Uterus (tissue), 2 donors: ENCODE measurements at regions not wholly inside any gene's neighbourhood (a gene's known extent, or its start where the extent isn't known, plus 50 kb on each side); places are given as distances from the start of the nearest gene placed in this dataset.

Source experiments
- CTCF ChIP-seq, 4 experiments: fragments of 200-600 bp in 2 of 4; fragments of 450-650 bp in 2 of 4; sonication (generic) in 2 of 4; IDR thresholded peaks; one replicate each; pipeline ENCODE4 v1.5.1; 2016 to 2019; ENCODE audit warnings: antibody characterized with exemption in 4 of 4, mild to moderate bottlenecking in 2 of 4, moderate library complexity in 1 of 4
- POLR2A ChIP-seq, 2 donors: fragments of 450-650 bp; IDR thresholded peaks; one replicate each; pipeline ENCODE4 v1.6.1; 2016; ENCODE audit warnings: antibody characterized with exemption in 2 of 2, mild to moderate bottlenecking in 1 of 2, moderate library complexity in 1 of 2

GRCh38 chr3:34972481-34972880 is 666.8 kb upstream of the ARPP21 start:
- TF ChIP-seq CTCF (IDR thresholded peaks at IDR 0.05) (no peak), POLR2A (IDR thresholded peaks at IDR 0.05) (no peak)
